ENCODE measurements at regions not wholly inside any gene's neighbourhood (a gene's known extent, or its start where the extent isn't known, plus 50 kb on each side); places are given as distances from the start of the nearest gene placed in this dataset.
"Not testable (repeated sequence)": the region's sequence is repeated elsewhere in the genome, so short reads cannot be mapped to it uniquely, and the experiment has no call there.

DNA sequence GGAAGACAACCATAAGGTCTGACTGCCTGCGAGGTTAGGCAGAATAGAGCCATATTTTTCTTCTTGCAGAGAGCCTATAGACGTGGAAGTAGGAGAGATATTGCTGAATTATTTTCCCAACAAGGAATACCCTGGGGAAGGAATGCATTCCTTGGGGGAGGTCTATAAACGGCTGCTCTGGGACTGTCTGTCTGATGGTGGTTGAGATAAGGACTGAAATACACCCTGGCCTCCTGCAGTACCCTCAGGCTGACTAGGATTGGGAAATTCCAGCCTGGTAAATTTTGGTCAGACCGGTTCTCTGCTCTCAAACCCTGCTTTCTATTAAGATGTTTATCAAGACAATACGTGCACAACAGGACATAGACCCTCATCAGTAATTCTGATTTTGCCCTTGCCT lies 617.5 kb upstream of the GRIN3A start:
- H3K4me3 ChIP-seq (replicated peaks; ENCODE audit: insufficient read depth, low read length): no peak overlapping the region
- TF ChIP-seq GABPA (IDR thresholded peaks at IDR 0.05; ENCODE audit: low read depth) (no peak), SPI1 (IDR thresholded peaks at IDR 0.05; ENCODE audit: borderline replicate concordance, low read depth) (no peak), POLR2AphosphoS5 (IDR thresholded peaks at IDR 0.05; ENCODE audit: low read depth) (no peak)
- TF ChIP-seq, protein P1, sequence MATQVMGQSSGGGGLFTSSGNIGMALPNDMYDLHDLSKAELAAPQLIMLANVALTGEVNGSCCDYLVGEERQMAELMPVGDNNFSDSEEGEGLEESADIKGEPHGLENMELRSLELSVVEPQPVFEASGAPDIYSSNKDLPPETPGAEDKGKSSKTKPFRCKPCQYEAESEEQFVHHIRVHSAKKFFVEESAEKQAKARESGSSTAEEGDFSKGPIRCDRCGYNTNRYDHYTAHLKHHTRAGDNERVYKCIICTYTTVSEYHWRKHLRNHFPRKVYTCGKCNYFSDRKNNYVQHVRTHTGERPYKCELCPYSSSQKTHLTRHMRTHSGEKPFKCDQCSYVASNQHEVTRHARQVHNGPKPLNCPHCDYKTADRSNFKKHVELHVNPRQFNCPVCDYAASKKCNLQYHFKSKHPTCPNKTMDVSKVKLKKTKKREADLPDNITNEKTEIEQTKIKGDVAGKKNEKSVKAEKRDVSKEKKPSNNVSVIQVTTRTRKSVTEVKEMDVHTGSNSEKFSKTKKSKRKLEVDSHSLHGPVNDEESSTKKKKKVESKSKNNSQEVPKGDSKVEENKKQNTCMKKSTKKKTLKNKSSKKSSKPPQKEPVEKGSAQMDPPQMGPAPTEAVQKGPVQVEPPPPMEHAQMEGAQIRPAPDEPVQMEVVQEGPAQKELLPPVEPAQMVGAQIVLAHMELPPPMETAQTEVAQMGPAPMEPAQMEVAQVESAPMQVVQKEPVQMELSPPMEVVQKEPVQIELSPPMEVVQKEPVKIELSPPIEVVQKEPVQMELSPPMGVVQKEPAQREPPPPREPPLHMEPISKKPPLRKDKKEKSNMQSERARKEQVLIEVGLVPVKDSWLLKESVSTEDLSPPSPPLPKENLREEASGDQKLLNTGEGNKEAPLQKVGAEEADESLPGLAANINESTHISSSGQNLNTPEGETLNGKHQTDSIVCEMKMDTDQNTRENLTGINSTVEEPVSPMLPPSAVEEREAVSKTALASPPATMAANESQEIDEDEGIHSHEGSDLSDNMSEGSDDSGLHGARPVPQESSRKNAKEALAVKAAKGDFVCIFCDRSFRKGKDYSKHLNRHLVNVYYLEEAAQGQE (IDR thresholded peaks at IDR 0.05; ENCODE audit: insufficient replicate concordance, low read depth): no peak
- TF ChIP-seq, protein P2, sequence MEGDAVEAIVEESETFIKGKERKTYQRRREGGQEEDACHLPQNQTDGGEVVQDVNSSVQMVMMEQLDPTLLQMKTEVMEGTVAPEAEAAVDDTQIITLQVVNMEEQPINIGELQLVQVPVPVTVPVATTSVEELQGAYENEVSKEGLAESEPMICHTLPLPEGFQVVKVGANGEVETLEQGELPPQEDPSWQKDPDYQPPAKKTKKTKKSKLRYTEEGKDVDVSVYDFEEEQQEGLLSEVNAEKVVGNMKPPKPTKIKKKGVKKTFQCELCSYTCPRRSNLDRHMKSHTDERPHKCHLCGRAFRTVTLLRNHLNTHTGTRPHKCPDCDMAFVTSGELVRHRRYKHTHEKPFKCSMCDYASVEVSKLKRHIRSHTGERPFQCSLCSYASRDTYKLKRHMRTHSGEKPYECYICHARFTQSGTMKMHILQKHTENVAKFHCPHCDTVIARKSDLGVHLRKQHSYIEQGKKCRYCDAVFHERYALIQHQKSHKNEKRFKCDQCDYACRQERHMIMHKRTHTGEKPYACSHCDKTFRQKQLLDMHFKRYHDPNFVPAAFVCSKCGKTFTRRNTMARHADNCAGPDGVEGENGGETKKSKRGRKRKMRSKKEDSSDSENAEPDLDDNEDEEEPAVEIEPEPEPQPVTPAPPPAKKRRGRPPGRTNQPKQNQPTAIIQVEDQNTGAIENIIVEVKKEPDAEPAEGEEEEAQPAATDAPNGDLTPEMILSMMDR (IDR thresholded peaks at IDR 0.05; ENCODE audit: insufficient read depth, low read length): no peak
- DNase-seq (ENCODE audit: low read depth in 1 of 2, low spot score in 1 of 2): no peak
- no peak overlapping the region for H3K27ac ChIP-seq (replicated peaks)
- no peaks in the 10 kb centered on the region for H3K27me3 ChIP-seq (ENCODE audit: insufficient read depth, poor library complexity, severe bottlenecking)

DNA sequence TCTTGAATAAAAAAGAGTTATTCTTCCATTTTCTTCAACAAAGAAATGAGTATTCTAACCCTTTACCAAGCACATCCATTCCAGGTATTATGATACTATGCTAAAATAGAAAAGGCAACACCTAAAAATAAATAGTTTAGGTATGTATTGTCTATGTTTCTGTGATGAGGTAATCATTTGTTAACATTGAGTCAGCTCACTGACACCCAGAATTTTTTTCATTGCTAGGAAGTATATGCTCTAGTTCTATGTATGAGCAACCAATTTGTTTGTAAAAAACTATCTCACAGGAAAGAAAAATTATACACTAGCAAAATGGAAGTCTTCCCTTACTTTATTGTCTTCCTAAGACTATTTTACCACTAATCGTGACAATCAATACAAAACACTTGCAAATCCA lies 615.6 kb upstream of the GRIN3A start:
- no peak for DNase-seq (ENCODE audit: low read depth in 1 of 2, low spot score in 1 of 2)

DNA sequence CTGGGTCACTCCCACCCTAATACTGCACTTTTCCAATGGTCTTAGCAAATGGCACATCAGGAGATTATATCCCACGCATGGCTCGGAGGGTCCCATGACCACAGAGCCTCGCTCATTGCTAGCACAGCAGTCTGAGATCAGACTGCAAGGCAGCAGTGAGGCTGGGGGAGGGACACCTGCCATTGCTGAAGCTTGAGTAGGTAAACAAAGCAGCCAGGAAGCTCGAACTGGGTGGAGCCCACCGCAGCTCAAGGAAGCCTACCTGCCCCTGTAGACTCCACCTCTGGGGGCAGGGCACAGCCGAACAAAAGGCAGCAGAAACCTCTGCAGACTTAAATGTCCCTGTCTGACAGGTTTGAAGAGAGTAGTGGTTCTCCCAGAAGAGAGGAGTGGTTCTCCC lies 599.0 kb upstream of the GRIN3A start:
- not testable (repeated sequence) for H3K27me3 ChIP-seq (ENCODE audit: insufficient read depth, poor library complexity, severe bottlenecking); H3K27ac ChIP-seq (replicated peaks); DNase-seq (ENCODE audit: low read depth in 1 of 2, low spot score in 1 of 2); H3K4me3 ChIP-seq (replicated peaks; ENCODE audit: insufficient read depth, low read length)

More for the DNA sequence above, 615.6 kb upstream of the GRIN3A start:
- H3K27me3 ChIP-seq (ENCODE audit: insufficient read depth, poor library complexity, severe bottlenecking): no peaks in the 10 kb centered on the region
- no peak overlapping the region for H3K4me3 ChIP-seq (replicated peaks; ENCODE audit: insufficient read depth, low read length)
- H3K27ac ChIP-seq (replicated peaks): no peak overlapping the region
- TF ChIP-seq GABPA (IDR thresholded peaks at IDR 0.05; ENCODE audit: low read depth): no peak
- no peak for TF ChIP-seq SPI1 (IDR thresholded peaks at IDR 0.05; ENCODE audit: borderline replicate concordance, low read depth)
- no peak for TF ChIP-seq POLR2AphosphoS5 (IDR thresholded peaks at IDR 0.05; ENCODE audit: low read depth)
- TF ChIP-seq, protein P1 (IDR thresholded peaks at IDR 0.05; ENCODE audit: insufficient replicate concordance, low read depth): no peak
- TF ChIP-seq, protein P2 (IDR thresholded peaks at IDR 0.05; ENCODE audit: insufficient read depth, low read length): no peak

DNA sequence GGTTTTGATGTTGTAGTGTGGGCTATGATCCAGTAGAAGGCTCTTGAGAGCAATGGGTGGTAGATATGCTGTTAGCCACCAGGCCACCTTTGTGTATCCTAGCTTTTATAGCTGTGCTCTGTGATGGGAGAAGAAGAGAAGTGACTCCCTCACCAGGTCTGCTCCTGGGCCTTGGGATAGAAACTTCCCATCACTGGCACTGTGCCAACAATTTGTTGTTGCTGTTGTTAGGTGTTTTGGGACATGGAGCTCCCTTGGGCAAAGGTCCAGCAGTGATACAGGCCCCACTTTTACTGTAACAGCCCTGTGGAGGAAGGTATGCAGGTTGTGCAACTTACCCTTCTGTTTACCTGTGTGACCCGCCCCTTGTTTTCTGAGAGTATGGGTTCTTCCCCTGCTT lies 570.9 kb upstream of the GRIN3A start:
- Histone ChIP-seq H3K27ac (replicated peaks) (no peak overlapping the region), H3K27me3 (ENCODE audit: insufficient read depth, poor library complexity, severe bottlenecking) (no peaks in the 10 kb centered on the region), H3K4me3 (replicated peaks; ENCODE audit: insufficient read depth, low read length) (no peak overlapping the region)
- TF ChIP-seq SPI1 (IDR thresholded peaks at IDR 0.05; ENCODE audit: borderline replicate concordance, low read depth) (no peak), GABPA (IDR thresholded peaks at IDR 0.05; ENCODE audit: low read depth) (no peak), POLR2AphosphoS5 (IDR thresholded peaks at IDR 0.05; ENCODE audit: low read depth) (no peak)
- TF ChIP-seq, protein P1 (IDR thresholded peaks at IDR 0.05; ENCODE audit: insufficient replicate concordance, low read depth): no peak
- TF ChIP-seq, protein P2 (IDR thresholded peaks at IDR 0.05; ENCODE audit: insufficient read depth, low read length): no peak
- DNase-seq (ENCODE audit: low read depth in 1 of 2, low spot score in 1 of 2): no peak
